ENCODE measurements at regions not wholly inside any gene's neighbourhood (a gene's known extent, or its start where the extent isn't known, plus 50 kb on each side); places are given as distances from the start of the nearest gene placed in this dataset.

DNA sequence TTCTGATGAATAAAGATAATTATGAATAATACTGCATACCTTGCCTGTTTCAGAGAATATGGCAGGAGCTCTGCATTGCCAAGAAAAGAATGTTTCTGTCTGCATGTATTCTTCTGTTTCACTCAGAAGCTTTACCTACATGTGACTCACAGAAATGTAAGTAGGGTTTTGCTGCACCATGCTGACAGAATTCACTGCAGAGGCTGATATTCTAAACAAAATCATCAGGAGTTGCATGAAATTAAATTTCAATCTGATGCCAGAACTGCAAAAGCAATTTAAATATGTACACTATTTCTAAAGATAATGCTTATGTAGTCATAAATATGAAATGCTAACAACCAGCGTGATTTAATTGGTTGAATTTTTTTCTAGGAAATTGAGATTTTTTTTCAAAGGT lies 332.8 kb upstream of the FSHR start:
- TF ChIP-seq POLR2A (IDR thresholded peaks at IDR 0.05): no peak
- TF ChIP-seq, protein P1, sequence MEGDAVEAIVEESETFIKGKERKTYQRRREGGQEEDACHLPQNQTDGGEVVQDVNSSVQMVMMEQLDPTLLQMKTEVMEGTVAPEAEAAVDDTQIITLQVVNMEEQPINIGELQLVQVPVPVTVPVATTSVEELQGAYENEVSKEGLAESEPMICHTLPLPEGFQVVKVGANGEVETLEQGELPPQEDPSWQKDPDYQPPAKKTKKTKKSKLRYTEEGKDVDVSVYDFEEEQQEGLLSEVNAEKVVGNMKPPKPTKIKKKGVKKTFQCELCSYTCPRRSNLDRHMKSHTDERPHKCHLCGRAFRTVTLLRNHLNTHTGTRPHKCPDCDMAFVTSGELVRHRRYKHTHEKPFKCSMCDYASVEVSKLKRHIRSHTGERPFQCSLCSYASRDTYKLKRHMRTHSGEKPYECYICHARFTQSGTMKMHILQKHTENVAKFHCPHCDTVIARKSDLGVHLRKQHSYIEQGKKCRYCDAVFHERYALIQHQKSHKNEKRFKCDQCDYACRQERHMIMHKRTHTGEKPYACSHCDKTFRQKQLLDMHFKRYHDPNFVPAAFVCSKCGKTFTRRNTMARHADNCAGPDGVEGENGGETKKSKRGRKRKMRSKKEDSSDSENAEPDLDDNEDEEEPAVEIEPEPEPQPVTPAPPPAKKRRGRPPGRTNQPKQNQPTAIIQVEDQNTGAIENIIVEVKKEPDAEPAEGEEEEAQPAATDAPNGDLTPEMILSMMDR (IDR thresholded peaks at IDR 0.05): no peak
